ENCODE measurements at regions not wholly inside any gene's neighbourhood (a gene's known extent, or its start where the extent isn't known, plus 50 kb on each side); places are given as distances from the start of the nearest gene placed in this dataset.

- ATAC-seq (ENCODE audit: poor library complexity) (no peak), DNase-seq (no peak)
- intact Hi-C loops (cut with DNase I) = no loop called here
Measured at GRCh38 chr3:29137601-29138000, 143.3 kb upstream of the RBMS3 start.

GRCh38 chr3:29138171-29138570 is 142.7 kb upstream of the RBMS3 start:
- ATAC-seq (ENCODE audit: poor library complexity) (no peak), DNase-seq (no peak)
- intact Hi-C loops (cut with DNase I) = no loop called here

GRCh38 chr3:29140666-29141065 is 140.2 kb upstream of the RBMS3 start:
- intact Hi-C loops (cut with DNase I) = loop anchor here (10.0 kb wide), 2 partner anchors 134 to 624 kb away; no protein-coding TSS in a partner anchor
- ATAC-seq (ENCODE audit: poor library complexity) = peak; percentile 62

GRCh38 chr3:29141197-29141917 is 139.5 kb upstream of the RBMS3 start:
- DNase-seq (no peak), ATAC-seq (ENCODE audit: poor library complexity) (no peak)
- intact Hi-C loops (cut with DNase I) = loop anchor here (10.0 kb wide), 2 partner anchors 133 to 623 kb away; no protein-coding TSS in a partner anchor

More at GRCh38 chr3:29140666-29141065, 140.2 kb upstream of the RBMS3 start:
- DNase-seq = no peak

GRCh38 chr3:29141918-29142275 is 139.0 kb upstream of the RBMS3 start:
- ATAC-seq (ENCODE audit: poor library complexity) = no peak
- DNase-seq = no peak
- intact Hi-C loops (cut with DNase I) = loop anchor here (10.0 kb wide), 2 partner anchors 133 to 623 kb away; no protein-coding TSS in a partner anchor

GRCh38 chr3:29143151-29143550 is 137.7 kb upstream of the RBMS3 start:
- intact Hi-C loops (cut with DNase I) = loop anchor here (10.0 kb wide), 2 partner anchors 132 to 622 kb away; no protein-coding TSS in a partner anchor
- DNase-seq = no peak
- ATAC-seq (ENCODE audit: poor library complexity) = no peak

GRCh38 chr3:29144361-29144760 is 136.5 kb upstream of the RBMS3 start:
- intact Hi-C loops (cut with DNase I) = loop anchor here (10.0 kb wide), 2 partner anchors 130 to 620 kb away; no protein-coding TSS in a partner anchor
- ATAC-seq (ENCODE audit: poor library complexity) (no peak), DNase-seq (no peak)

- peak; percentile 46 for DNase-seq
- peak; percentile 81 for ATAC-seq (ENCODE audit: poor library complexity)
- intact Hi-C loops (cut with DNase I) = loop anchor here (10.0 kb wide), 2 partner anchors 130 to 620 kb away; no protein-coding TSS in a partner anchor
Measured at GRCh38 chr3:29144807-29145206, 136.1 kb upstream of the RBMS3 start.

- DNase-seq = no peak
- intact Hi-C loops (cut with DNase I) = loop anchor here (10.0 kb wide), 2 partner anchors 129 to 619 kb away; no protein-coding TSS in a partner anchor
- no peak for ATAC-seq (ENCODE audit: poor library complexity)
Measured at GRCh38 chr3:29145360-29145759, 135.5 kb upstream of the RBMS3 start.

- no peak for ATAC-seq (ENCODE audit: poor library complexity)
- intact Hi-C loops (cut with DNase I) = no loop called here
- no peak for DNase-seq
Measured at GRCh38 chr3:29152379-29152778, 128.5 kb upstream of the RBMS3 start.

- intact Hi-C loops (cut with DNase I) = no loop called here
- DNase-seq (no peak), ATAC-seq (ENCODE audit: poor library complexity) (no peak)
Measured at GRCh38 chr3:29153811-29154210, 127.1 kb upstream of the RBMS3 start.

- no peak for DNase-seq
- intact Hi-C loops (cut with DNase I) = no loop called here
- ATAC-seq (ENCODE audit: poor library complexity) = no peak
Measured at GRCh38 chr3:29156086-29156715, 124.7 kb upstream of the RBMS3 start.

GRCh38 chr3:29164825-29165224 is 116.0 kb upstream of the RBMS3 start:
- DNase-seq (no peak), ATAC-seq (ENCODE audit: poor library complexity) (no peak)
- intact Hi-C loops (cut with DNase I) = no loop called here

- intact Hi-C loops (cut with DNase I) = no loop called here
- DNase-seq = no peak
Measured at GRCh38 chr3:29167180-29167579, 113.7 kb upstream of the RBMS3 start.

GRCh38 chr3:29168081-29168480 is 112.8 kb upstream of the RBMS3 start:
- no peak for ATAC-seq (ENCODE audit: poor library complexity)

More at GRCh38 chr3:29167180-29167579, 113.7 kb upstream of the RBMS3 start:
- no peak for ATAC-seq (ENCODE audit: poor library complexity)

GRCh38 chr3:29168696-29169095 is 112.2 kb upstream of the RBMS3 start:
- ATAC-seq (ENCODE audit: poor library complexity) (no peak), DNase-seq (no peak)
- intact Hi-C loops (cut with DNase I) = no loop called here

More at GRCh38 chr3:29168081-29168480, 112.8 kb upstream of the RBMS3 start:
- intact Hi-C loops (cut with DNase I) = no loop called here
- no peak for DNase-seq

GRCh38 chr3:29169451-29169850 is 111.4 kb upstream of the RBMS3 start:
- peak; percentile 38 for DNase-seq
- intact Hi-C loops (cut with DNase I) = no loop called here
- no peak for ATAC-seq (ENCODE audit: poor library complexity)

- DNase-seq = no peak
- peak; percentile 46 for ATAC-seq (ENCODE audit: poor library complexity)
- intact Hi-C loops (cut with DNase I) = no loop called here
Measured at GRCh38 chr3:29171043-29171990, 109.6 kb upstream of the RBMS3 start.

GRCh38 chr3:29176501-29176900 is 104.4 kb upstream of the RBMS3 start:
- peak; percentile 76 for ATAC-seq (ENCODE audit: poor library complexity)
- DNase-seq = no peak
- intact Hi-C loops (cut with DNase I) = no loop called here
